Fibroblast of the aortic adventitia (primary cell): ENCODE measurements at regions not wholly inside any gene's neighbourhood (a gene's known extent, or its start where the extent isn't known, plus 50 kb on each side); places are given as distances from the start of the nearest gene placed in this dataset.
"Not testable (repeated sequence)": the region's sequence is repeated elsewhere in the genome, so short reads cannot be mapped to it uniquely, and the experiment has no call there.

ENCODE experiments used
- DNase-seq: peaks from one replicate; pipeline ENCODE4 v3.0.0-alpha.2; 2010; ENCODE audit warnings: low read depth
- H3K4me3 ChIP-seq: 2 replicates; pipeline ENCODE4 v1.5.1; 2011; ENCODE audit warnings: low read depth, mild to moderate bottlenecking, control low read depth, low read length, moderate library complexity
- TF ChIP-seq, protein P1 (sequence below): IDR thresholded peaks from 2 replicates; pipeline ENCODE4 v1.5.1; 2011; ENCODE audit warnings: mild to moderate bottlenecking, low read length, control low read depth, inconsistent platforms; ENCODE audit not compliant: insufficient read depth

DNA sequence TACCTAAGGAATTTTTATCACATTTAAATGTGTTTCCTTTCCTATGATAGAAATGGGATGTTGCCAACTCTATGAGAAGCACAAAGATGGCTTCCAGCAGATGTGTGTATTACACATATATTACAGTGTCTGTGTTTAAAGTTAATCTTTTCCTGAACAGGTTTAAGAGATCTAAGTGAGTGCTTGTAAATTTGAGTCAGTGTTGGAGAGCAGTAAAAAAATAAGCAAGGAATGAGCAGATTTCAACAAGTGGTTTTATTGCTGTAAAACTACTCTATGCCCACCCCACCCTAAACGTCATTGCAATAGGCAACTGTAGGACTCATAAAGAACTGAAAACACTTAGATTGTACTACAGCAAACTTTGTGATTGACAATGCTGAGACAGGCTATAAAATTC, 248.7 kb downstream of the KLF5 start:
- TF ChIP-seq, protein P1, sequence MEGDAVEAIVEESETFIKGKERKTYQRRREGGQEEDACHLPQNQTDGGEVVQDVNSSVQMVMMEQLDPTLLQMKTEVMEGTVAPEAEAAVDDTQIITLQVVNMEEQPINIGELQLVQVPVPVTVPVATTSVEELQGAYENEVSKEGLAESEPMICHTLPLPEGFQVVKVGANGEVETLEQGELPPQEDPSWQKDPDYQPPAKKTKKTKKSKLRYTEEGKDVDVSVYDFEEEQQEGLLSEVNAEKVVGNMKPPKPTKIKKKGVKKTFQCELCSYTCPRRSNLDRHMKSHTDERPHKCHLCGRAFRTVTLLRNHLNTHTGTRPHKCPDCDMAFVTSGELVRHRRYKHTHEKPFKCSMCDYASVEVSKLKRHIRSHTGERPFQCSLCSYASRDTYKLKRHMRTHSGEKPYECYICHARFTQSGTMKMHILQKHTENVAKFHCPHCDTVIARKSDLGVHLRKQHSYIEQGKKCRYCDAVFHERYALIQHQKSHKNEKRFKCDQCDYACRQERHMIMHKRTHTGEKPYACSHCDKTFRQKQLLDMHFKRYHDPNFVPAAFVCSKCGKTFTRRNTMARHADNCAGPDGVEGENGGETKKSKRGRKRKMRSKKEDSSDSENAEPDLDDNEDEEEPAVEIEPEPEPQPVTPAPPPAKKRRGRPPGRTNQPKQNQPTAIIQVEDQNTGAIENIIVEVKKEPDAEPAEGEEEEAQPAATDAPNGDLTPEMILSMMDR, result no peak
- no peak overlapping the region for H3K4me3 ChIP-seq
- no peak for DNase-seq

DNA sequence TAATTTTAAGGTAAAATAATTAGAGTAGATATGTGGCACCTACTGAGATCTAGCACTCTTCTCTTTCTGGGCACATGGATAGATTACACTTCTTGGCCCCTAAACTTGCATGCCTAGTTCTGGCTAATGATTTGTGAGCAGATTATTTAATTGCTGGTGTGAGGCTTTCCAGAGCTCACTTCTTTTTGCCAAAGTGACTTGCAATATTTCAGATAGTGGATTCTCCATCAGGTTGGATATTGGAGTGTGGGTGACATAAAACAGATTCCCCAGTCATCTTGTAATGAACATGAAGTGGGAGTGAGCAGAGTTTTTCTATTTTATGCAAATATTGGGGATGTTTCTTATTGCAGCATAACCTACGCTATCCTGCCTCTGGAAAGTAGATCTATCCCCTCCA, 247.9 kb downstream of the KLF5 start:
- TF ChIP-seq, protein P1, result no peak
- no peak for DNase-seq
- no peak overlapping the region for H3K4me3 ChIP-seq

DNA sequence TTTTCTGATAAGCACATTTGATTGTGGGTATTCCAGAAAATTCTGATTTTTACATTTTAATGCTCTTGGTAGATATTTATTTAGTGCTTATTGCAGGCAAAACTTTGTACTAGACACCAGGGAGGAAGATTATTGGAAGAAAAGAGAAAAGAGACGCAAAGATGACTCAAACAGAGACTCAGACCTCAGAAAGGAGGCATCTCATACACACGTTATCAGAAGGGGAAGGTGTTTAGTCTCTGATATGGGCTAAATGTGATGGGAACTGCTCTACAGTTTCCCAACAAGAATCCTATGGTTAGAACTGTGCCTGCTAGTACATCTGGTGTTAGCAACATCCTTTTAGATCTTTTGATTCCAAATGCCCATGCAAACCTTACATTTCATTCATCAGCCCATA, 245.6 kb downstream of the KLF5 start:
- TF ChIP-seq, protein P1, result no peak
- H3K4me3 ChIP-seq, result no peak overlapping the region

DNA sequence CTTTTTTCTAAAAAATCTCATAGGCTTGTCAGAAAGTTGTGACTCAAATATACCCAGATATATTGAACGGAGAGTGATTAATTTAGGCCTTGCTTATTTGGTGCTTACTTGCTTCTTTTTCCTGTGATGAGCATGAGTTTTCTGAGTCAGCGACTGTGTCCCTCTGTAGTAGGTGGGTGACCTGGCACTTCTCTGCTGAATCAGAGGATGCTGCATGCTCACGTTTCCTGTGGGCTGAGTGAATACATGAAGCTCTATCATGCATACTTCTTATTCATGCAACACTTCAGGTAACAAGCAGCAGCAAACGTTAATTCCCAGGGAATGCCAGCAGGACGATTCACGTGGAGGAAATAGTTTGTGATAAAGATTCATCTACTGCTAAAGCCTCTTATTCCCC, 245.0 kb downstream of the KLF5 start:
- no peak overlapping the region for H3K4me3 ChIP-seq
- TF ChIP-seq, protein P1, result no peak
- DNase-seq, result no peak

More for the DNA sequence above, 245.6 kb downstream of the KLF5 start:
- no peak for DNase-seq

DNA sequence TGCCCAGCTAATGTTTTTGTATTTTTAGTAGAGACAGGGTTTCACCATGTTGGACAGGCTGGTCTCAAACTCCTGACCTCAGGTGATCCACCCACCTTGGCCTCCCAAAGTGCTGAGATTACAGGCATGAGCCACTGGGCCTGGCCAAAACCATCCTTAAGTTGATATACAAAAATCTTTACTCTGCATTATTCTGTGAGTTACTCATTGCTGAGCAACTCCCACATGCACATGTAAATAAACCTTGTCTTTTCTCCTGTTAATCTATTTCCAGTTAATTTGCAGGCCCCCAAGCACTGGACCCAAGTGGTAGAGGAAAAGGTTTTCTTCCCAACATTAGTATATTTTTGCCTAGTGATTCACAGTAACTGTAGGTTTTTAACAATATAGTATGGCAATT, 242.8 kb downstream of the KLF5 start:
- DNase-seq, H3K4me3 ChIP-seq: not testable (repeated sequence)

DNA sequence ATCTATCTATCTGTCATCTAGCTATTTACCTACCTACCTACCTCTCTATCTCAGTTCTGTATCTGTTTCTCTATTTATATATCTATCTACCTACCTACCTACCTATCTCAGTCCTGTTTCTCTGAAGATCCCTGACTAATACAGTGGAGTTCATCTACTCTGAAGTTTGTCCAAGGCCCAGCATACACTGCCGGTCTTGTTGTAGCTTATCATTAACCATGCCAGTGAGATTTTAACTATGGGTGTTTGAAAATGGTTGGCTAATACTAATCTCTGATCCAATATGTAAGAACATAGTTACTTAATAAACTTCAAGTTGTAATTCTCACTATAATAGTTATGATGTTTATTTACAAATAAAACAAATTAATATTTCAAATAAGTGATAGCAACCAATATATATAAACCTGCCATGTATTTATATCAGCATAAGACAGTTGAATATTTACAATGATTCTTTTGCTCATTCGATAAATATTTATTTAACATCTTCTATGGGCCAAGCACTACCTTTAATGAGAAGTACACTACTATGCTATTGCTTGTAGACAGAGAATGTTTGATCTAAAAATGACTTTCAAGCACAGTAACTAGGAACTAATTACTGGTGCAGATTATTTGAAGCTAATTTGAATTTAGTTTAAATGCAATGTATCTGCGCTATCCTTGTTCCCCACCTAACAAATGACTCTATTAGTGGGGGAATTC, 242.1 kb downstream of the KLF5 start:
- no peak overlapping the region for H3K4me3 ChIP-seq
- TF ChIP-seq, protein P1, result no peak
- DNase-seq, result no peak

DNA sequence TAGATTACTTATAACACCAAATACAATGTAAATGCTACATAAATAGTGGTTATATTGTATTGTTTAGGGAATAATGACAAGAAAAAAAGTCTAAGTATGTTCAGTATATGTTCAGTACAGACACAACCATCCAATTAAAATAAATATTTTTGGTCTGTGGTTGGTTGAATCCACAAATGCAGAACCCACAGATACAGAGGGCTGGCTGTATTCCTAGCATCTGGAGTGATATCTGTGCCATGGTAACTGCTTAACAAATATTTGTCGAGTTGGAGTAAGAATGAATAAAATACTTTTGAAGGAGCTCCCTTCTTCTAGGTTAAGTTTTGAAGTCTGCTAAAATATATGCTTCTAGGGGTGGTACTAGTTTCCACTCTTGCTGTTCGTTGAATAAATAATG, 241.0 kb downstream of the KLF5 start:
- DNase-seq, result peak; percentile 3
- no peak overlapping the region for H3K4me3 ChIP-seq
- TF ChIP-seq, protein P1, result no peak
